KMS-11 (cell line): ENCODE measurements at regions not wholly inside any gene's neighbourhood (a gene's known extent, or its start where the extent isn't known, plus 50 kb on each side); places are given as distances from the start of the nearest gene placed in this dataset.
"Not testable (repeated sequence)": the region's sequence is repeated elsewhere in the genome, so short reads cannot be mapped to it uniquely, and the experiment has no call there.

Experiments
- H2AFZ ChIP-seq: fragments of 200-600 bp; sonication (generic); 2 replicates; pipeline ENCODE4 v1.6.1; 2016; ENCODE audit warnings: antibody characterized with exemption, mixed run types, low read depth
- H3K27ac ChIP-seq: fragments of 200-600 bp; sonication (generic); 2 replicates; pipeline ENCODE4 v1.6.1; 2016; ENCODE audit warnings: mild to moderate bottlenecking, mixed run types
- H3K27me3 ChIP-seq: fragments of 200-600 bp; sonication (generic); 2 replicates; pipeline ENCODE4 v1.6.1; 2017; ENCODE audit warnings: mild to moderate bottlenecking, low read depth, mixed run types, moderate library complexity; ENCODE audit not compliant: insufficient read depth
- H3K36me3 ChIP-seq: fragments of 200-600 bp; sonication (generic); 2 replicates; pipeline ENCODE4 v1.6.1; 2017; ENCODE audit warnings: mild to moderate bottlenecking, mixed run types; ENCODE audit not compliant: insufficient read depth
- H3K4me1 ChIP-seq: fragments of 200-600 bp; sonication (generic); 2 replicates; pipeline ENCODE4 v1.6.1; 2016; ENCODE audit warnings: mild to moderate bottlenecking, low read depth, mixed run types; ENCODE audit not compliant: poor library complexity, severe bottlenecking
- H3K4me2 ChIP-seq: fragments of 200-600 bp; sonication (generic); 2 replicates; pipeline ENCODE4 v1.7.0; 2016; ENCODE audit warnings: mild to moderate bottlenecking, mixed run types
- H3K4me3 ChIP-seq: fragments of 200-600 bp; sonication (generic); IDR thresholded peaks from 2 replicates; pipeline ENCODE4 v1.6.1; 2017; ENCODE audit warnings: low read depth, low read length, mixed read lengths; ENCODE audit not compliant: insufficient read depth
- H3K79me2 ChIP-seq: fragments of 200-600 bp; sonication (generic); 2 replicates; pipeline ENCODE4 v1.6.1; 2016; ENCODE audit warnings: low read depth, mixed run types; ENCODE audit not compliant: insufficient read depth
- H3K9ac ChIP-seq: fragments of 200-600 bp; sonication (generic); 2 replicates; pipeline ENCODE4 v1.6.1; 2016; ENCODE audit warnings: mild to moderate bottlenecking, mixed run types
- H4K20me1 ChIP-seq: fragments of 200-600 bp; sonication (generic); 2 replicates; pipeline ENCODE4 v1.6.1; 2016; ENCODE audit warnings: mild to moderate bottlenecking, mixed run types; ENCODE audit not compliant: insufficient read depth
- TF ChIP-seq, protein P1 (sequence below): fragments of 200-600 bp; sonication (generic); conservative IDR thresholded peaks from 2 replicates; pipeline ENCODE4 v1.6.1; 2017; ENCODE audit warnings: low read depth, mild to moderate bottlenecking, antibody characterized with exemption, low read length, moderate library complexity, mixed read lengths

DNA sequence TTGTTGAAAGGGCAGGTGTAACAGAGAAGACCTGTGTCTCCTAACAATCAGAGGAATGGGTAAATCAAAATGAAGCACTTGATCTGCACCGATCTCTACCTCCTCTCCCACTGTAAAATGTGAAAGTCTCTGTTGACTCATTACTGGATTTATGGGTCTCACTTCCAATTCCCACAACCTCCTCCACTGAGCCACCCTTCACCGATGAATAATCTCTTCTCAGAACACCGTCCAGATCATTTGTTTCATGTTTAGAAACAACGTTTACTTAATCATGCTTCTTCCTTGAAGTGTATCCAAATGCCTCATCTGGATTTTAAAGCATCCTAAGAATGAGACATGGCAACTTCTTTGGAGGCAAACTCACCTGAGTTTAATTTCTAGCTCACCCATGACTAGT lies 643.6 kb downstream of the ETS1 start:
- Histone ChIP-seq H3K4me3 (no peak overlapping the region), H3K27ac (no peak overlapping the region), H3K4me1 (no peaks in the 10 kb centered on the region), H3K27me3 (no peaks in the 10 kb centered on the region), H3K4me2 (no peak overlapping the region), H2AFZ (no peak overlapping the region), H3K9ac (no peak overlapping the region), H3K79me2 (no peaks in the 10 kb centered on the region), H3K36me3 (no peaks in the 10 kb centered on the region), H4K20me1 (no peaks in the 10 kb centered on the region)
- TF ChIP-seq, protein P1, sequence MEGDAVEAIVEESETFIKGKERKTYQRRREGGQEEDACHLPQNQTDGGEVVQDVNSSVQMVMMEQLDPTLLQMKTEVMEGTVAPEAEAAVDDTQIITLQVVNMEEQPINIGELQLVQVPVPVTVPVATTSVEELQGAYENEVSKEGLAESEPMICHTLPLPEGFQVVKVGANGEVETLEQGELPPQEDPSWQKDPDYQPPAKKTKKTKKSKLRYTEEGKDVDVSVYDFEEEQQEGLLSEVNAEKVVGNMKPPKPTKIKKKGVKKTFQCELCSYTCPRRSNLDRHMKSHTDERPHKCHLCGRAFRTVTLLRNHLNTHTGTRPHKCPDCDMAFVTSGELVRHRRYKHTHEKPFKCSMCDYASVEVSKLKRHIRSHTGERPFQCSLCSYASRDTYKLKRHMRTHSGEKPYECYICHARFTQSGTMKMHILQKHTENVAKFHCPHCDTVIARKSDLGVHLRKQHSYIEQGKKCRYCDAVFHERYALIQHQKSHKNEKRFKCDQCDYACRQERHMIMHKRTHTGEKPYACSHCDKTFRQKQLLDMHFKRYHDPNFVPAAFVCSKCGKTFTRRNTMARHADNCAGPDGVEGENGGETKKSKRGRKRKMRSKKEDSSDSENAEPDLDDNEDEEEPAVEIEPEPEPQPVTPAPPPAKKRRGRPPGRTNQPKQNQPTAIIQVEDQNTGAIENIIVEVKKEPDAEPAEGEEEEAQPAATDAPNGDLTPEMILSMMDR: no peak

DNA sequence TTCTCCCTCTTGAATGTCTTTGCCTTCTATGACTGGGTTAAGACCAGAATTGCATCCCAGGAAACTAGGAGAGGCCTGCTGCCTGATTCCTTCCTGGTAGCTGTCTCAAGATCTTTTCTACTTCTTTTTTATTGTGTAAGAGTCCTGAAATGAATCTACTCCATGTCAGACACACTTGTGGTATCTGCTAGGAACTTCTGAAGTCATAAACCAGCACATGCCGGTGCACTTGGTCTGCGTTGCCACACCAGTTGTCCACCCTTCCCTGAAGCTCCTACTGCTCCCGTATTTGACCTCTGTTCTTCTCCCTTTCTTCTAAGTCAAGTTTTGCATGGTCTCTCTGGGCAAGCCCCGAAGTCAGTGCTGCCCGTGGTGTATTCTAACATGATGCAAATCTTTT lies 644.2 kb downstream of the ETS1 start:
- TF ChIP-seq, protein P1: no peak
- H3K27me3 ChIP-seq: no peaks in the 10 kb centered on the region
- no peaks in the 10 kb centered on the region for H3K79me2 ChIP-seq
- no peak overlapping the region for H3K4me2 ChIP-seq
- no peak overlapping the region for H3K4me3 ChIP-seq
- no peaks in the 10 kb centered on the region for H4K20me1 ChIP-seq
- no peak overlapping the region for H3K9ac ChIP-seq
- H2AFZ ChIP-seq: no peak overlapping the region
- H3K4me1 ChIP-seq: no peaks in the 10 kb centered on the region
- no peaks in the 10 kb centered on the region for H3K36me3 ChIP-seq
- H3K27ac ChIP-seq: no peak overlapping the region

DNA sequence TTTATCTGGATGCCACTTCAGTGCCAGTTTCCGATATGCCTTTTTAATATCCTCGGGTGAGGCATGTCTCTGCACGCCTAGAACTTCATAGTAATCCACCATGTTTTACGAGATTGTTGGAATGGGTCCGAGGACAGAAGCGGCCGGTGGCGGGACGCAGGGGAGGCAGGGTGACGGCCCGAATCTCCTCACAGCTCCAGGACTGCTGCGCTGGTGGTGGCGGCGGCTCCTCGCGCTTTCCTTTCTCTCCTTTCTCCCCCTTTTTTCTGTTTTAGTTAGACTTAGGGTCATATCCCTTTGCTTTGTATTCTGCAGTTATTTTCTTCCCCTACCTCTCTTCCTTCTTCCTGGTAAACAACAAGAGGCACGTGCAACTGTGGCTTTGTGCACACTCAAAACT lies 645.8 kb downstream of the ETS1 start:
- not testable (repeated sequence) for H3K36me3 ChIP-seq

DNA sequence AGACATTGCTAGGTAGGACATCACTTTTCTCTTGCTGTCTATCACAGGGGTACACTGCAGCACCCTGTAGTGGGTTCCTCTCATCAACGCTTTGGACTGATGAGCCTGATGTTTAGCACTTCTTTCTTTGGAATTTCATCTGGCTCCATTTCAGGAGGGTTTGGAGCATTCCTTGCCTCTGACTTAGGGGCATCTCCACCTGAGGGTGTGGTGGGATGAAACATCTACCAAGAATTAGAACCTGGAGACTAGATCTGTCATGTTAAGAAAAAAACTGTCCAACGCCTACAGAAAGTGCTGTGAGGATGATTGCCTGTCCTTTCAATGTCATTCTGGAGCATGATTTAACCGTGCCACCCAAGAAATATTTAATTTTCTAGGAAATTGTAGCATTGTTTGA lies 648.4 kb downstream of the ETS1 start:
- H3K9ac ChIP-seq: no peak overlapping the region
- H3K27ac ChIP-seq: no peak overlapping the region
- TF ChIP-seq, protein P1: no peak
- H2AFZ ChIP-seq: no peak overlapping the region
- no peaks in the 10 kb centered on the region for H4K20me1 ChIP-seq
- H3K36me3 ChIP-seq: no peaks in the 10 kb centered on the region
- no peak overlapping the region for H3K4me3 ChIP-seq
- H3K27me3 ChIP-seq: no peaks in the 10 kb centered on the region
- H3K4me1 ChIP-seq: no peaks in the 10 kb centered on the region
- no peak overlapping the region for H3K4me2 ChIP-seq
- H3K79me2 ChIP-seq: no peaks in the 10 kb centered on the region

More for the DNA sequence above, 645.8 kb downstream of the ETS1 start:
- not testable (repeated sequence) for H2AFZ ChIP-seq, H4K20me1 ChIP-seq, H3K79me2 ChIP-seq, H3K4me3 ChIP-seq, H3K27me3 ChIP-seq, H3K4me2 ChIP-seq, H3K4me1 ChIP-seq, H3K27ac ChIP-seq, H3K9ac ChIP-seq

DNA sequence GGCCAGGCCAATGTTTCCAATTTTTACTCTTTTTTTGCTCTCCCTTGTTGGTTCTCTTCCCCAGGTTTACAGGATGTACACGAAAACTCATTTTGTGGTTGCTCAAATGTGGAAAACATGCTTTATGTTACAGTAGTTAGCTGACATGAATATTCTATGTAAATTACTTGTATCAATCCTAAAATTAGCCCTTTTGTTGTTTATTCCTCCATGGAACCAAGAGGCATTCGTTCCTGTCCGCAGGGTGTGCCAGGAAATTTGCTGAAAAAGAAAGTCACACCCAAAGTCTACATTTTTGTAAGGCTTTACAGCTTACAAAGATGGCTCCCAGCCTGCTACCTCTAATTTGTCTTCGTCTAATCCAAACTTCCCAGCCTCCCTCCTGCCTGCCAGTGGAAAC lies 652.3 kb downstream of the ETS1 start:
- Histone ChIP-seq H3K4me2 (no peak overlapping the region), H3K36me3 (no peaks in the 10 kb centered on the region), H3K4me3 (no peak overlapping the region), H3K9ac (no peak overlapping the region), H3K4me1 (no peaks in the 10 kb centered on the region), H3K27ac (no peak overlapping the region), H4K20me1 (no peaks in the 10 kb centered on the region), H3K79me2 (no peaks in the 10 kb centered on the region), H3K27me3 (no peaks in the 10 kb centered on the region), H2AFZ (no peak overlapping the region)
- TF ChIP-seq, protein P1: no peak

DNA sequence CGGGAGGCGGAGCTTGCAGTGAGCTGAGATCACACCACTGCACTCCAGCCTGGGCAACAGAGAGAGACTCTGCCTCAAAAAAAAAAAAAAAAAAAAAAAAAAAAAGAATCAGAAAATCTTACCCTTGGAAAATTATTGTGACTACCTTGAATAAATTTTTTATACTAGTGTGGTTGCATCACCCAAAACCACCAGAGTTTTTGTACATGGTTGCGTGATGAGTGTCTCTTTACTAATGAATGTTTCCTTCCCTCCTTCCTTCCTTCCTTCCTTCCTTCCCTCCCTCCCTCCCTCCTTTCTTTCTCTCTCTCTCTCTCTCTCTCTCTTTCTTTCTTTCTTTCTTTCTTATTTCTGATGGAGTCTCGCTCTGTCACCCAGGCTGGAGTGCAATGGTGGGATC lies 653.4 kb downstream of the ETS1 start:
- not testable (repeated sequence) for H3K9ac ChIP-seq, H4K20me1 ChIP-seq, H3K4me1 ChIP-seq, H3K27ac ChIP-seq, H3K36me3 ChIP-seq, H3K4me2 ChIP-seq, H3K27me3 ChIP-seq, H3K4me3 ChIP-seq, H2AFZ ChIP-seq, H3K79me2 ChIP-seq
